ENCODE measurements at regions not wholly inside any gene's neighbourhood (a gene's known extent, or its start where the extent isn't known, plus 50 kb on each side); places are given as distances from the start of the nearest gene placed in this dataset.

- TF ChIP-seq EZH2 (IDR thresholded peaks at IDR 0.05): no peak
- TF ChIP-seq POLR2AphosphoS5 (IDR thresholded peaks at IDR 0.05; ENCODE audit: borderline replicate concordance, low read depth, low read length): no peak
Measured at GRCh38 chr10:29007370-29007747, 281.5 kb upstream of the LYZL1 start.
